Activated T-helper 1 cell treated with Interleukin-2 at 50 U/mL for 16 hours (primary cell): ENCODE measurements at regions not wholly inside any gene's neighbourhood (a gene's known extent, or its start where the extent isn't known, plus 50 kb on each side); places are given as distances from the start of the nearest gene placed in this dataset.
"Not testable (repeated sequence)": the region's sequence is repeated elsewhere in the genome, so short reads cannot be mapped to it uniquely, and the experiment has no call there.

Experiments used
- DNase-seq: peaks from one replicate; pipeline ENCODE4 v3.0.0-alpha.2; 2020; ENCODE audit warnings: low read depth

GRCh38 chr16:16561532-16561931 lies 182.6 kb downstream of the NPIPA7 start:
- DNase-seq = not testable (repeated sequence)

GRCh38 chr16:16563962-16564361 lies 185.0 kb downstream of the NPIPA7 start:
- DNase-seq = not testable (repeated sequence)

GRCh38 chr16:16565326-16565725 lies 186.4 kb downstream of the NPIPA7 start:
- DNase-seq = not testable (repeated sequence)

- not testable (repeated sequence) for DNase-seq
Measured at GRCh38 chr16:16570055-16570454, 191.1 kb downstream of the NPIPA7 start.

GRCh38 chr16:16570874-16571273 lies 191.9 kb downstream of the NPIPA7 start:
- DNase-seq = not testable (repeated sequence)

- not testable (repeated sequence) for DNase-seq
Measured at GRCh38 chr16:16572130-16572774, 193.3 kb downstream of the NPIPA7 start.

- not testable (repeated sequence) for DNase-seq
Measured at GRCh38 chr16:16577062-16577461, 198.1 kb downstream of the NPIPA7 start.

GRCh38 chr16:16578701-16579100 lies 199.8 kb downstream of the NPIPA7 start:
- no peak for DNase-seq

GRCh38 chr16:16582916-16583315 lies 204.0 kb downstream of the NPIPA7 start:
- not testable (repeated sequence) for DNase-seq

GRCh38 chr16:16586073-16586651 lies 207.2 kb downstream of the NPIPA7 start:
- DNase-seq = not testable (repeated sequence)

- DNase-seq = not testable (repeated sequence)
Measured at GRCh38 chr16:16586969-16587368, 208.0 kb downstream of the NPIPA7 start.

- not testable (repeated sequence) for DNase-seq
Measured at GRCh38 chr16:16588436-16588835, 209.5 kb downstream of the NPIPA7 start.

GRCh38 chr16:16590654-16591318 lies 211.8 kb downstream of the NPIPA7 start:
- DNase-seq = not testable (repeated sequence)

GRCh38 chr16:16593156-16593863 lies 214.4 kb downstream of the NPIPA7 start:
- not testable (repeated sequence) for DNase-seq

GRCh38 chr16:16595029-16595718 lies 216.2 kb downstream of the NPIPA7 start:
- not testable (repeated sequence) for DNase-seq

- DNase-seq = not testable (repeated sequence)
Measured at GRCh38 chr16:16601239-16601638, 222.3 kb downstream of the NPIPA7 start.

GRCh38 chr16:16607401-16608082 lies 228.6 kb downstream of the NPIPA7 start:
- not testable (repeated sequence) for DNase-seq

- DNase-seq = not testable (repeated sequence)
Measured at GRCh38 chr16:16609627-16610026, 230.7 kb downstream of the NPIPA7 start.

- not testable (repeated sequence) for DNase-seq
Measured at GRCh38 chr16:16610389-16610967, 231.5 kb downstream of the NPIPA7 start.

GRCh38 chr16:16613212-16613611 lies 234.3 kb downstream of the NPIPA7 start:
- DNase-seq = not testable (repeated sequence)

- DNase-seq = not testable (repeated sequence)
Measured at GRCh38 chr16:16614484-16614883, 235.5 kb downstream of the NPIPA7 start.
